VCaP (cell line): ENCODE measurements at regions not wholly inside any gene's neighbourhood (a gene's known extent, or its start where the extent isn't known, plus 50 kb on each side); places are given as distances from the start of the nearest gene placed in this dataset.

ENCODE experiments used
- H3K27ac ChIP-seq: fragments of 450-650 bp; 2 replicates; pipeline ENCODE4 v1.5.1; 2017
- TF ChIP-seq, protein P1 (sequence below): fragments of 450-650 bp; conservative IDR thresholded peaks from 2 replicates; pipeline ENCODE4 v1.5.1; 2017; ENCODE audit warnings: mild to moderate bottlenecking, moderate library complexity

DNA sequence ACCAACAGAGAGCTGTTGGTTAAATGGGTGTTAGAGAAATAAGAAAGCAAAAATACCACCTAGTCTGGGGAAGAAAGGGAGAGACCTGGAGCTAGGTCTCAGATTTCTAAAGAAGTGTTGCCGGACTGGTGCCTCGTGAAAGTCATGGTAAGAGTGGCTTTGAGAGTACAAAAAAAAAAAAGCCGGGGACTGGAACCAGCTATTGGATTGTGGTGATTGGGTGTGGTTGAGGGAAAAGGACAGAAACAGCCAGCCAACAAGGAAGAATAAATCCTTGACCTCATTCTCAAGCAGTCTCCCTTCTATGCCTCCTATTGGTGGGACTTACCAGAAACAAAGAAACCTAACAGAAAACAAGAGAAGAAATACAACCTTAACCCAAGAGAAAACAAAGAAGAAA is 346.4 kb upstream of the KCNMB2 start:
- TF ChIP-seq, protein P1, sequence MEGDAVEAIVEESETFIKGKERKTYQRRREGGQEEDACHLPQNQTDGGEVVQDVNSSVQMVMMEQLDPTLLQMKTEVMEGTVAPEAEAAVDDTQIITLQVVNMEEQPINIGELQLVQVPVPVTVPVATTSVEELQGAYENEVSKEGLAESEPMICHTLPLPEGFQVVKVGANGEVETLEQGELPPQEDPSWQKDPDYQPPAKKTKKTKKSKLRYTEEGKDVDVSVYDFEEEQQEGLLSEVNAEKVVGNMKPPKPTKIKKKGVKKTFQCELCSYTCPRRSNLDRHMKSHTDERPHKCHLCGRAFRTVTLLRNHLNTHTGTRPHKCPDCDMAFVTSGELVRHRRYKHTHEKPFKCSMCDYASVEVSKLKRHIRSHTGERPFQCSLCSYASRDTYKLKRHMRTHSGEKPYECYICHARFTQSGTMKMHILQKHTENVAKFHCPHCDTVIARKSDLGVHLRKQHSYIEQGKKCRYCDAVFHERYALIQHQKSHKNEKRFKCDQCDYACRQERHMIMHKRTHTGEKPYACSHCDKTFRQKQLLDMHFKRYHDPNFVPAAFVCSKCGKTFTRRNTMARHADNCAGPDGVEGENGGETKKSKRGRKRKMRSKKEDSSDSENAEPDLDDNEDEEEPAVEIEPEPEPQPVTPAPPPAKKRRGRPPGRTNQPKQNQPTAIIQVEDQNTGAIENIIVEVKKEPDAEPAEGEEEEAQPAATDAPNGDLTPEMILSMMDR: no peak
- H3K27ac ChIP-seq: no peak overlapping the region

- TF ChIP-seq, protein P1: no peak
- H3K27ac ChIP-seq: peak overlapping the region; percentile 41
Measured at GRCh38 chr3:178193846-178194245, 342.4 kb upstream of the KCNMB2 start.

DNA sequence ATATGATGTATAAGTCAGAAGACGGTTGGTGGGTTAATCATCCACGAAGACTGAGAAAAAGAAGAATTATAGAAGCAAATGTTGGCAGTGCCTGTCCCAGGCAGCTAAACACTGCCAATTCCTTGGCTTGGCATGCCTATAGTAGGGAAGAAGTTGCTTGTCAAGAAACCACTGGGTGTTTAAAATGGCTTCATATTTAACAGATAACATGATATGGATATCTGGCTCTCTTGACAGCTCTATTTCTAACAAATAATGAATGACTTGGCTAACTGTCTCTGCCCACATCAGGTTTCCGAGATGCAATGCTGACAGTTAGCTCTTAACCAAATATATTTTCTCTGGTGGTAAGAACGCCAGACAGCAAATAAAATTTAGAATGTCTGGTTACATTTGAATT is 341.7 kb upstream of the KCNMB2 start:
- H3K27ac ChIP-seq: peak overlapping the region; percentile 41
- TF ChIP-seq, protein P1: no peak

DNA sequence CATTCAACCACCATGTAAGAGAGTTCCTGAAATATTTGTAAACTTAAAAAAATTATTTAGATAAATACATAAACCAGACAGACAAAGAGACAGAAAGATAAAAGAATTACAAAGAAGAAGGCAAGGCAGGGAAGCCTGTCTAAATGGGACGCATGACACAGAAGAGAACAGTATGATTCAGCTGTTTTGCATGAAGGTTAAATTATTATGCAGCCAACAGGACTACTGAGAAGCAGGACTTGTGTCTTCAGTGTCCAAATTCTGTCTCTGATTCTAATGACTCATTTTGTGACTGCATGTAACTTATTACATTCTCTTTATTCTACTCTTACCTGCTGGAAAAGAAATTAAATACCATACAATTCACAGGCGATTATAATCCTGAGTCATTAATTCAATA is 340.4 kb upstream of the KCNMB2 start:
- TF ChIP-seq, protein P1: no peak
- no peak overlapping the region for H3K27ac ChIP-seq

- H3K27ac ChIP-seq: no peak overlapping the region
- TF ChIP-seq, protein P1: no peak
Measured at GRCh38 chr3:178198329-178198728, 337.9 kb upstream of the KCNMB2 start.

GRCh38 chr3:178200316-178200715 is 335.9 kb upstream of the KCNMB2 start:
- no peak overlapping the region for H3K27ac ChIP-seq
- TF ChIP-seq, protein P1: no peak

GRCh38 chr3:178201714-178202113 is 334.5 kb upstream of the KCNMB2 start:
- TF ChIP-seq, protein P1: no peak
- H3K27ac ChIP-seq: no peak overlapping the region

GRCh38 chr3:178202194-178202593 is 334.0 kb upstream of the KCNMB2 start:
- H3K27ac ChIP-seq: no peak overlapping the region
- TF ChIP-seq, protein P1: no peak
